Activated naive CD8-positive, alpha-beta T cell treated with anti-CD3 and anti-CD28 coated beads for 36 hours (primary cell): ENCODE measurements at regions not wholly inside any gene's neighbourhood (a gene's known extent, or its start where the extent isn't known, plus 50 kb on each side); places are given as distances from the start of the nearest gene placed in this dataset.

Experiments used
- DNase-seq: peaks from one replicate; pipeline ENCODE4 v3.0.0; 2021
- H3K27ac Mint-ChIP-seq: one replicate; pipeline ENCODE4 v1.8.0; 2022; ENCODE audit warnings: mild to moderate bottlenecking, moderate library complexity, mixed read lengths
- H3K27me3 Mint-ChIP-seq: one replicate; pipeline ENCODE4 v1.8.0; 2022; ENCODE audit warnings: mild to moderate bottlenecking, mixed read lengths
- H3K36me3 Mint-ChIP-seq: one replicate; pipeline ENCODE4 v1.8.0; 2021; ENCODE audit warnings: mild to moderate bottlenecking, mixed read lengths
- H3K4me1 Mint-ChIP-seq: one replicate; pipeline ENCODE4 v1.8.0; 2021; ENCODE audit warnings: mixed read lengths
- H3K4me3 Mint-ChIP-seq: one replicate; pipeline ENCODE4 v1.8.0; 2022; ENCODE audit warnings: mild to moderate bottlenecking, moderate library complexity, mixed read lengths
- H3K9me3 Mint-ChIP-seq: one replicate; pipeline ENCODE4 v1.8.0; 2022; ENCODE audit warnings: mixed read lengths

DNA sequence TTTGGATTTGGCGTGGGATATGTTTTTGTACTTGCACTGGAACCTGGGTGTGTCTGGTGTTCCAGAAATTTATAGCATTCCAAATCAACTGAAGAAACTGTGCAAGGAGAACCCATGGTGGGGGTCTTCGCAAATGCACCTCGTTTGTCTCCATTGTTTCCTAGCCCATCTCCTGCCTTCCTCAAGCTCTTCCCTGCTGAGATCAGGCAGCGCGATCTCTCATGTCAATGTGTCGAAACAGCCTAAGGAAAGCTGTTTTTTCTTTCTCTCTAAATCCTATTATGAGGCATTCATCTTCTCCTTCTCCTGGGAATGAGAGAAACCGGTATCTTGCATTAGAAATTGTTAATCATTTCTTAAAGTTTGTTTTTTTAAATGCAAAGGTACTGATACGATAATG lies 131.0 kb downstream of the KLF5 start:
- H3K27ac Mint-ChIP-seq = no peak overlapping the region
- H3K36me3 Mint-ChIP-seq = no peaks in the 10 kb centered on the region
- no peaks in the 10 kb centered on the region for H3K9me3 Mint-ChIP-seq
- no peaks in the 10 kb centered on the region for H3K27me3 Mint-ChIP-seq
- no peak overlapping the region for H3K4me3 Mint-ChIP-seq
- no peak for DNase-seq
- H3K4me1 Mint-ChIP-seq = peaks cover 7% of the 10 kb centered on the region

DNA sequence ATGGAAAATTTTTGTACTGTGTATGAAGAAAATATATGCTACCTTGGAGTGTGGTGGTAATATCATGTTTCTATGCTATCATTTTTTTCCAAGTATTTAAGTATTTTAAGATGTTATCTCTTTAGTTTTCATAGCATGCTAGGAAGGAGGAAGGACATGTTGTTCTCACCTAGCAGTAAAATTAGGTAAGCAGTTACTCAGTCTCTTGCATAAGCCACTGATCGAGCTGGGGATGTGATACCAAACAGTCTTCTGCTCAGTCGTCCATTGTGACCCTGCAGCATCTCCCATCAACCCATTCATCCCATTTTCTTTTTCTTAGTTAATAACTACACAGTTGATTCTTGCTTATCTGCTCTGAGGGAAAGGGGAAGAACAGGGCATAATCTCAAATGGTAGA lies 130.6 kb downstream of the KLF5 start:
- Mint-ChIP-seq H3K27me3 (no peaks in the 10 kb centered on the region), H3K27ac (no peak overlapping the region), H3K4me3 (no peak overlapping the region), H3K4me1 (peaks cover 7% of the 10 kb centered on the region), H3K9me3 (no peaks in the 10 kb centered on the region), H3K36me3 (no peaks in the 10 kb centered on the region)
- no peak for DNase-seq

DNA sequence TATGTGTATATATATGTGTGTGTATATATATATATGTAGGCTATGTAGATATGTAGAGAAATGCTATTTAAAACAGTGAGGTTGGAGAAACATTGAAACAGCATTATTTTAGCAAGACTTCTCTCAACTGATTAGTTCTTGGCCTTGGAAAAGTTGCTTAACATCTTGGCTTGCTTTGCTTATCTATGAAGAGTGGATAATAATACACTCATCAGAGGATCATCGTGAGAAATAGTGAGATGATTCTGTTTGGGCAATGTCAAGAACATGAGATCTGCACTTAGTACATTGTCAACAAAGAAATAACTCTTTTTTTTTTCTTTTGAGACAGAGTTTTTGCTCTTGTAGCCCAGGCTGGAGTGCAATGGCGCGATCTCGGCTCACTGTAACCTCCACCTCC lies 128.3 kb downstream of the KLF5 start:
- Mint-ChIP-seq H3K27me3 (no peaks in the 10 kb centered on the region), H3K27ac (no peak overlapping the region)

DNA sequence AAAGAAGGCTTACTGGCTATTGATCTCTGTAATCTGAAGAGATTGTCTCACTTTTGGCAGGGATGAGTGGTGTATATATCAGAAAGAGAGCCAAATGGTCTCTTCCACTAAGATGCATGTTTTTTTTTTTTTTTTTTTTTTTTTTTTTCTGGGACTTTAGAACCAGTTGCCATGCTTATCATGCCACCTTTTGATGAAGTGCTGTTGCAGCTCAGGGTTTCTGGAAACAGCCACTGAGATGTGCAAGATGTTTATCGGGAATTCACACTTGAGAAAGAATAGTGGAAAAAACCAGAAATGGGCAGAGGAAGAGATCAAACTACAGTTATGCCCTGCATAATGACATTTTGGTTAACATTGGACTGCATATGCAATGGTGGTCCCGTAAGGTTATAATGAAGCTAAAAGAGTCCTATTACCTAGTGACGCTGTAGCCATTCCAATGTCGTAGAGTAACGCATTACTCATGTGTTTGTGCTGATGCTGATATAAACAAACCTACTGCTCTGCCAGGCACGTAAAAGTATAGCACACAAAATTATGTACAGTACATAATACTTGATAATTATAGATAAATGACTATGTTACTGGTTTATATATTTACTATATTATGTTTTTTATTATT lies 121.0 kb downstream of the KLF5 start:
- no peak overlapping the region for H3K4me3 Mint-ChIP-seq
- no peaks in the 10 kb centered on the region for H3K36me3 Mint-ChIP-seq

More for the DNA sequence above, 128.3 kb downstream of the KLF5 start:
- Mint-ChIP-seq H3K36me3 (no peaks in the 10 kb centered on the region), H3K4me1 (peaks cover 7% of the 10 kb centered on the region), H3K9me3 (no peaks in the 10 kb centered on the region), H3K4me3 (no peak overlapping the region)
- no peak for DNase-seq

DNA sequence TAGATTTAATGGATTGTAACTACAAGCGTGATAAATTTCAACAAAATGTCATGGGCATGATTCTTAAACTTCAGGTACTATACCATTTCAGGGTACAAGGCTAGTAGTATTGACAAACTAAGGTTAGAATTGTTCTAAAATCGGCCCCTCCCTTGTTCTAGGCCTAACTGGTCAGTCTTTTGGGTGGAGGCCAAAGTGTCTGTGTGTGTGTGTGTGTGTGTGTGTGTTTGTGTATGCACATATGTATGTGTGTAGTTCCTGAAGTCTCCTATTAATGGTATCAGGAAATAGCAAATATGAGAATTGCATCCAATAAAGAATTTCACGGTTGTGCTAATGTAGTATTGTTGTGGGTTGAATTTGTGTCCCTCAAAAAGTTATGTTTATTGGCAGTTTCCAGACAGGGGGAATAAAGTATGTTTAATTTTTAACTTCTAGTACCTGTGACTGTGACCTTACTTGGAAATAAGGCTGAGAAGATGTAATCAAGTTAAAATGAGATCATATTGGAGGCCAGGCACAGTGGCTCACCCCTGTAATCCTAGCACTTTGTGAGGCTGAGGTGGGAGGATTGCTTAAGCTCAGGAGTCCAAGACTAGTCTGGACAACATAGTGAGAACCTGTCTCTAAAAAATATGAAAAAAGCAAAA lies 119.2 kb downstream of the KLF5 start:
- DNase-seq = no peak
- H3K36me3 Mint-ChIP-seq = no peaks in the 10 kb centered on the region
- no peak overlapping the region for H3K4me3 Mint-ChIP-seq
- H3K9me3 Mint-ChIP-seq = no peaks in the 10 kb centered on the region
- no peaks in the 10 kb centered on the region for H3K4me1 Mint-ChIP-seq
- H3K27me3 Mint-ChIP-seq = no peaks in the 10 kb centered on the region
- H3K27ac Mint-ChIP-seq = no peak overlapping the region

More for the DNA sequence above, 121.0 kb downstream of the KLF5 start:
- Mint-ChIP-seq H3K9me3 (no peaks in the 10 kb centered on the region), H3K4me1 (no peaks in the 10 kb centered on the region), H3K27ac (no peak overlapping the region), H3K27me3 (no peaks in the 10 kb centered on the region)
- no peak for DNase-seq

DNA sequence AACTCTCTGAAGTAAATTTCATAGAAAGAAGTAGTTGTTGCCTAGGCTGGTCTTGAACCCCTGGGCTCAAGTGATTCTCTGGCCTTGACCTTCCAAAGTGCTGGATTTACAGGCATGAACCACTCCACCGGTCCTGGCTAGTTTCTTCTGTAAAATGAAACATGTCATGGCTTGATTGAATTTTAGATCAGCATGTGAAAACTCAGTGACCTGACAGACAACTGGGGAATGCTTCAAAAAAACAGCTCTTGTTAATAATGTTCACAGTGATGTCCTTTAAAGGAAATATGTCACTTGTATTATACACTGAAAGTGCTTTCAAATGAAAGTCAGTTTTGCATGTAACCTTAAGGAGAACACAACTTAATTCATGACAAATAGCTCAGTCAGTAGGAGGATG lies 118.2 kb downstream of the KLF5 start:
- Mint-ChIP-seq H3K9me3 (no peaks in the 10 kb centered on the region), H3K27me3 (no peaks in the 10 kb centered on the region), H3K4me3 (no peak overlapping the region), H3K4me1 (peaks cover under 1% of the 10 kb centered on the region), H3K36me3 (no peaks in the 10 kb centered on the region), H3K27ac (no peak overlapping the region)
- DNase-seq = no peak

DNA sequence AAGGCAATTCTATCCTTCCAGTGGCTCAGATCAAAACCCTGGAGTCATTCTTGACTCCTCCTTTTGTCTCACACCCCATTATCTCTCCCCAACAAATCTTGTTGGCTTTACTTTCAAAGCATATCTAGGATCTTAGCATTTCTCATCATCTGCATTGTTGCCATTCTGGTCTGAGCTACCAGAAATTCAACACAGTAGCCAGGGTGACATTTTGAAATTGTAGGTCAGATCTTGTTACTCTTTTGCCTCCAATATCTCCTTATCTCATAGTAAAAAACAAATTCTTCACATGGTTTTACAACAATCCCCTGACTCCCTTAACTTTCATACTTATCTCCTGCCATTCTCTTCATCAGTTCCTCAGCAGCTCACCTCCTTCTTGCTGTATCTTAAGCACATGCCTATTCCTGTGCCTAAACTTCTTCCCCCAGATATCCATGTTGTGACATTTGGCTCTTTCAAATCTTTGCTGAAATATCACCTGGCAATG lies 115.8 kb downstream of the KLF5 start:
- Mint-ChIP-seq H3K27ac (no peak overlapping the region), H3K9me3 (no peaks in the 10 kb centered on the region), H3K27me3 (no peaks in the 10 kb centered on the region), H3K36me3 (no peaks in the 10 kb centered on the region), H3K4me3 (no peak overlapping the region), H3K4me1 (peaks cover 4% of the 10 kb centered on the region)
- DNase-seq = no peak

DNA sequence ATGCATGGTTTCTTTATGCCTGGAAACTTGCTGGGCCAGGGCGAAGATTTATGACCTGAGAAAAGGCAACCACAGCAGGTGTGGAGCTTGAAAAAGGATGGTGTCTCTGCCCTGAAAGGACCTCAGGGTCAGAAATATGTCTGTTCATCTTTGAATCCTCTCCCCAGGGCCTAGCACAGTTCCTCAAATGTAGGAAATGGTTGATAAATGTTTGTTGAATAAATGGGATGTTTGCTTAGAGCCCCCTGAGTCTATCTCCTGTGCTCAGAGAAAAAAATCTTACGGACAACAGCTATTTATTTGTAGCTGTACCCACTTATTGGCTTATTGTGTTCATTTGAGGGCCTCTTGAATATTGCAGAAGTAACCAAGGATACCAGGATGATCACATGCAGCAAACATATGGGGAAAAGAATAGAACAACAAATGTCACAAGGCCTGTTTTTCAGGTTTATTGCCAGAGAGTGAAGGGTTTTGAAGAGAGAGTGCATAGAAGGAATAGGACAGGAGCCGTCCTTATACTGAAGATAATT lies 114.5 kb downstream of the KLF5 start:
- H3K27ac Mint-ChIP-seq = no peak overlapping the region
- no peaks in the 10 kb centered on the region for H3K36me3 Mint-ChIP-seq

DNA sequence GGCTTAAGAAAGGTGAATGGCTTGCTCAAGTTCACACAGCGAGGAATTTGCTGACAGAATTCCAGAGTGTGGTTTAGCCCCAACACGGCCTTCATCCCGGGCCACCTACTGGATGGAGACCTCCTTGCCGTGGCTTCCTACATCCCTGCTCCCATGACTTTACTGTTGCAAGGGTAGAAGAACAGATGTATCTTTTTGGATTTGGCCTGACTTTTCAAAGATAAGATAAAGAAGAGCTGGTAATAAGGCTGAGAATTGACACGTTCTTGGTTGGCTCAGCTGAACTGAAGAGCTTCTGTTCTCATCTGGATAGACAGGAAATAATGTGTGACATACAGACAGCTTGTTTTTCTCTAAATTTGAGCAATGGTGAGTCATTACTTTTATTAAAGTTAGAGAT lies 113.1 kb downstream of the KLF5 start:
- Mint-ChIP-seq H3K9me3 (no peaks in the 10 kb centered on the region), H3K27me3 (no peaks in the 10 kb centered on the region), H3K4me1 (peaks cover 4% of the 10 kb centered on the region), H3K4me3 (no peak overlapping the region), H3K36me3 (no peaks in the 10 kb centered on the region), H3K27ac (no peak overlapping the region)
- no peak for DNase-seq

More for the DNA sequence above, 114.5 kb downstream of the KLF5 start:
- Mint-ChIP-seq H3K4me1 (peaks cover 4% of the 10 kb centered on the region), H3K4me3 (no peak overlapping the region), H3K27me3 (no peaks in the 10 kb centered on the region), H3K9me3 (no peaks in the 10 kb centered on the region)
- DNase-seq = no peak

DNA sequence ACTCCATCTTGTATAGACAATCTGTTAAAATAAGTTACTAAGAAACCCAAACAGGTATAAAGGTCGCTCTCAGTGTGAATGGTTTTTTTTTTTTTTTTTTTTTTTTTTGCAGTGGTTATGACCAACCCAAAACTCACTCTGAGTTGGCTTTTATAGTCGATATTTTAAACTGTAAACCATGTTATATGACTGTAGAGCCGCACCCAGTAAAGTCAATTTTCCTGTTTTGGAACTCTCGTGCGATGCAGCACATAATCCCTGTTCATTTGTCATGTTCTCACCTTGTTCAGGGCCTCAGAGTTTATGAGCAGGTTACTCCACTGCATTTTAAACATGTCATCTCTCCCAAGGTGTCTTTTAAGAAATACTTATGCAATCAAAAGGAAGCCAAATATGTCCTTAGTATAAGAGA lies 112.5 kb downstream of the KLF5 start:
- DNase-seq = no peak

DNA sequence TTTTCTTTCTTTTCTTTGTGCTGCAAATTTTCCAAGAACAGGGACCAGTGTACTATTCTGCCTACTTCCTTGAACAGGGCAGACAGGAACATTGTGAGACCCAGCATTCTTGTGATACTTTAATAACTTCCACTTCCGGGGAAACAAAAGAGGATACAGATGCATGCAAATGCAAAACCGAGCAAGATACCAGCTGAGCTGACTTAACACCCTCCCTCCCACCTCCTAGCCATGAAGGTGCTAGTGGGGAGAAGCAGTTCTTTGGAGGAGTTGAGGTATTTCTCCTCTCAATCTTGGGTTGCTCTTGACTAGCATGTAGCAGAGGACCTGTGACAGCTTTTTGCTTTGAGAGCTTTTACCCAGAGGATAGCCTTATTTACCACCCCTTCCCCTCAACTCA lies 111.2 kb downstream of the KLF5 start:
- no peaks in the 10 kb centered on the region for H3K9me3 Mint-ChIP-seq
- DNase-seq = no peak
- no peak overlapping the region for H3K4me3 Mint-ChIP-seq
- no peaks in the 10 kb centered on the region for H3K36me3 Mint-ChIP-seq
- H3K4me1 Mint-ChIP-seq = peaks cover 4% of the 10 kb centered on the region
- H3K27ac Mint-ChIP-seq = no peak overlapping the region
- no peaks in the 10 kb centered on the region for H3K27me3 Mint-ChIP-seq

More for the DNA sequence above, 112.5 kb downstream of the KLF5 start:
- Mint-ChIP-seq H3K4me1 (peaks cover 4% of the 10 kb centered on the region), H3K4me3 (no peak overlapping the region), H3K9me3 (no peaks in the 10 kb centered on the region), H3K27ac (no peak overlapping the region), H3K27me3 (no peaks in the 10 kb centered on the region), H3K36me3 (no peaks in the 10 kb centered on the region)

DNA sequence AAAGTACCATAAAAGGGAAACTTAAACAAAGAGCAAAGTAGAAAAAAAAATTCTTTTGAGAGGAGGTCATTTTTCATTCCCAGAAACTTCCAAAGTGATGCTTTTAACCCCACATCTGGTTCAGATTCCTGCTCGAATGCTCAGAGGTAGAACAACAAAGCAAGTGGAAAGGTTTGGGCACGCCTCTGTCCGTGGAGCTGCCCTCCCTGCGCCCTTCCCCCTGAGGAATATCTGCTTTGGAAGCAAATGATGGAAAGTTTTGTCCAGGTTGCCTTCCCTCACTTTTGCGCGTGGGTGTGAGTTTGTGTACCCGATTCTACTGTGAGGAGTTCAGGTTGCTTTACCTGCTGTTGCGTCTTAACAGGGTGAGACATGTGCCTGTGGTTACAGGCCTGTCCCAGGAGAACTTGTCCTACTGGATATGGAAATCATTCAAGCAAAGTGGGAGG lies 110.2 kb downstream of the KLF5 start:
- Mint-ChIP-seq H3K4me1 (peaks cover 4% of the 10 kb centered on the region), H3K27ac (no peak overlapping the region), H3K36me3 (no peaks in the 10 kb centered on the region), H3K27me3 (no peaks in the 10 kb centered on the region), H3K9me3 (no peaks in the 10 kb centered on the region), H3K4me3 (no peak overlapping the region)
- DNase-seq = no peak

DNA sequence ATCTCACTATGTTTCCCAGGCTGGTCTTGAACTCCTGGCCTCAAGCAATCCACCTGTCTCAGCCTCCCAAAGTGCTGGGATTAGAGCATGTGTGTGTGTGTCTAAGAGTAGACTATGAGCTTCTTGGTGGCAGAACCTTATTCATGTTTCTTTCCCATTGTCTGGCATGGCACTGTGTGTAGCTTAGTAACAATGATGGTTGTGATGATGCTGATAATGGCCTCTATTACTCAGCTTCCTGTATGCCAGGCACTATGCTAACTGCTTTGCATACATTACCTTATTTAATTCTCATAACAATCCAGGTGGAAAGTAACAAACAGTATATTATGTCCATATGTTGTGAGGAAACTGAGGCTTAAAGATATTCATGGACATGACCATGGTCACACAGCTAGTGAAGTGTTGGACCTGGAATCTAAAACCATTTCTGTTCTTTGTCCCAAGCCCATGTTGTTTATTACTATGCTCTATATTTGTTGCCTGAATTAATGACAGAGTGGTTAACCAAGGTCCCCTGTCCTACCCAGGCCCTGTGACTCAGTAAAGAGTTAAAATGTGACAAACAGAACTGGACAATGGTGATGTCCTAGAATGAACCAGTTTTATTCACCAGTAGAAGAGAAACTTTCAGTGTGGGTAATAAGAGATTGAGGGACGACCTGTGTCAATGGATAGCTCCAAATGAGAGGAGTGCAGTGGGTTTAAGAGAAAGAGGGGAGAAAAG lies 109.6 kb downstream of the KLF5 start:
- Mint-ChIP-seq H3K27ac (no peak overlapping the region), H3K4me3 (no peak overlapping the region), H3K36me3 (no peaks in the 10 kb centered on the region), H3K4me1 (peaks cover 4% of the 10 kb centered on the region), H3K9me3 (no peaks in the 10 kb centered on the region), H3K27me3 (no peaks in the 10 kb centered on the region)
- no peak for DNase-seq

DNA sequence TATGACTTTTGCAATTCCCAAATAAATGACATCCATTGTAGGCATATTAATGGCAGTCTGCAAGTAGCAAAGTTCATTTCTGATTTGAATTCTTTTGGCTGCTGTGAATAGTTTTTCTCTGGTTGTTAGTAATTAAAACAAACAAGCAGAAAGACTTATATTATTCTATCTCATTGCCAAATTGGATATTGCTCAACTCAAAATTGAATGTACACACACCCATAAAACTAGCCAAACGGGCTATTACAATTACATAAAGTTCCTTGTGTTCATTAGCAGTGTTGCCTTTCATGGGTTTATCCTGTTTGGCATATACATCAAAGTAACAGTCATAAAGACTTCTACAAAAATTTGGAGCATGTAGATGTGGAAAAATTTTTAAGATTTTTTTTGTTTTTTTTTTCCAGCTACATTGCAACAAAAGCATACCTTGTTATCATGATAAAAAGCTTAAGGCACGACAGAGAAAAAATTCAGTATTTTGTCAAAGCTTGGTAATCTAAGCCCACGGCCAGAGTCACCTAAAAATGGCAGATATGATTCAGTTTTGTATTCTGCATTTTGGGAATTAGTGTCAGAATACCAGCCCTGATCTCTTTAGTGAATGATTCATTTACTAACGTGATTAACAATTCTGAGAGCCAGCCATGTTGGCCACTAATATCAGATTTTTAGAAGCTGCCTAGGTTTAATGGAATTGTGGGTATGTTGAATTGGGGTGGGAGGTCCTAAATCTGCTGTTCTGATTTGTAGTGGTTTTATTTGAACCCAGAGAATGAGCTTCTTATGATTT lies 108.4 kb downstream of the KLF5 start:
- Mint-ChIP-seq H3K27ac (no peak overlapping the region), H3K4me1 (peaks cover 4% of the 10 kb centered on the region), H3K9me3 (no peaks in the 10 kb centered on the region), H3K4me3 (no peak overlapping the region), H3K36me3 (no peaks in the 10 kb centered on the region), H3K27me3 (no peaks in the 10 kb centered on the region)
- no peak for DNase-seq

DNA sequence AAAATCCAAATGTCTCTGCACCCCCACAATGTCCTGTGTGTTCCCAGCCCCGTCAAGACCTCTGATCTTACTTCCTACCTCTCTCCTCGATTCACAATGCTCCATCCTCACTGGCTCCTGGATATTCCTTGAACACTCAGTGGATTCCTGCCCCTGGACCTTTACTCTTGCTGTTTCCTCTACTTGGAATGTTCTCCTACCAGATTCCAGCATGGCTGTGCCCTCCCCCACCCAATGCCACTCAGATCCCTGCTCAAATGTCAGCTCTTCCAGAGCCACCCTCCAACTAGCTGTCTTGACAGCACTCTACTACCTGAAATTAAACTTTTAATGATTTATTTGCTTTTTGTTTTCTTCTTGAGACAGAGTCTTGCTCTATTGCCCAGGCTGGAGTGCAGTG lies 107.4 kb downstream of the KLF5 start:
- Mint-ChIP-seq H3K9me3 (no peaks in the 10 kb centered on the region), H3K27me3 (no peaks in the 10 kb centered on the region), H3K36me3 (no peaks in the 10 kb centered on the region), H3K27ac (no peak overlapping the region), H3K4me3 (no peak overlapping the region), H3K4me1 (peaks cover 2% of the 10 kb centered on the region)
- DNase-seq = no peak
